ENCODE measurements at regions not wholly inside any gene's neighbourhood (a gene's known extent, or its start where the extent isn't known, plus 50 kb on each side); places are given as distances from the start of the nearest gene placed in this dataset.
A peak's percentile ranks its signal among the peaks of the same experiment; 100 is the strongest.
"Not testable (repeated sequence)": the region's sequence is repeated elsewhere in the genome, so short reads cannot be mapped to it uniquely, and the experiment has no call there.

DNA sequence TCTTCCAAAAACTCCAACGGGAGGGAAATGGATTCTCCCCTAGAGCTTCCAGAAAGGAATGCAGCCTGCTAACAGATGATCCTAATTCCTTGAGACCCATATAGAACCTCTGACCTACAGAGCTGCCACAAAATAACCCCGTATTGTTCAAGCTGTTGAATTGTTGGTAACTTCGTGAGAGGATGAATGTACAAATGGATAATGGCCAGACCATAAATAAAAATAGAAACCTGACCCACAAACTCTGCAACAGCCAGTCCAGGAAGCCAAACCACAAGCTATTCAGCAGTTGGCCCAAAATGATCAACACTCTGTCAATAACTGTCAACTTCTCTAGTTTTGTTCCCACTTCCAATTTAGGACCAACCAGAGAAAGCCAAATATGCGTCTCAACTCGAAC is 414.0 kb upstream of the ZNF717 start:
- DNase-seq (ENCODE audit: low spot score), result no peak

- DNase-seq (ENCODE audit: low spot score), result no peak
Observed at GRCh38 chr3:76203578-76203977, 418.2 kb upstream of the ZNF717 start.

GRCh38 chr3:76206346-76206745 is 421.0 kb upstream of the ZNF717 start:
- DNase-seq (ENCODE audit: low spot score), result no peak

DNA sequence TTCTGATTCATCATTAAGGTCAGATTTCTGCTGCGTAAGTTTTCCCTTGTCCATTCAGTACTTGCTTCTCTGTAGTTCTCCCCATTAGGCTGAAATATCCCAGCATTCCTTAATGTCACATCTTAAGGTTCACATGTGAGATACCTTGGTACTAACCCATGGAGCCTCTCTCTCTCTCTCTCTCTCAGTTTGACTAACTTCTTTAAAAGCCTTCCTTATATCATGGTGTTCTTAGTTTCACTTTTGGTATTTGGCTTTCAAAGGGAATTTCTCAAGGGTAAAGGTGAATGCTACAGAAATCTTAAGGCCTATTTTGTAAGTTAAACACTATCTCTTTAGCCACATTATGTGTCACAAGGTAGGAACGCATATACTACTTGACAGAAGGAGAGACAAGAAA is 427.3 kb upstream of the ZNF717 start:
- no peak for DNase-seq (ENCODE audit: low spot score)

- DNase-seq (ENCODE audit: low spot score), result no peak
Observed at GRCh38 chr3:76222201-76222600, 436.9 kb upstream of the ZNF717 start.

GRCh38 chr3:76231258-76231657 is 445.9 kb upstream of the ZNF717 start:
- DNase-seq (ENCODE audit: low spot score), result no peak

DNA sequence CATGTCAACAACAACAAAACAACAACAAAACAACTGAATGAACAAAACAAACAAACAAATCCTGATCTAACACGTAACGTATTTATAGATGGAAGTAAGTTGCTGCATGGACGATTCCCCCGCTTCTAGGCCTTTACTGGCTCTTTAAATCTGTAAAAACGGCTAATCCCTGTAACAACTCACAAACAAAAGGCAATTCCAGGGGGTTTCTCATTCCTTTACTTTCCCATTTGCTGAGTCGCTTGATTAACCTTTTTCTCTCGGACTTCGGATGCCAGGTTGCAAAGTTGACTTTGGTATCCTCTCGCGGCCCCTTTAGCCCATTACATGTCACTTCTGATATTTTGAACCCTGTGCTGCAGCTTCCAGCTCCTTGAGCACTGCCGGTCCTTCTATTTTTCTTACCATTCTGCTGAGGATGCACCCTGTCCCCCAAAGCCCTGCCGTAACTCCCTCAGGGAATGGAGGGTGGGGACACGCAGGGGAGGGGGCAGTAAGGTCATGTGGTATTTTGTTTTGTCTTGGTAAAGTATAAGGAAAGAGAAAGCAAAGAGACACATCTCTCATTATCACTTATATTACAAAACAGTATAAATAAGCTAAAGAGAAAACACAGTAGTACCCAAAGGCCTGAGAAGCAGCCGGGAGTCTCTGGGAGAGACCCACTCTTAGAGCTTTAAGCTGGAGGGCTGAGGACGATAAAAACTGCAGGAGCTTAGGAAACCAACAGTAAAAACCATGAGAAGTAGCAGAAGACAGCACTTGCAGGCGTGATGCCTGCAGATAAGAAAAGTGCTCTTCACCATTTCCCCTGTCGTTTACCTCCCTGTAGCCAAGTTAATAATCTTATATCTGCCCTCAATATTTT is 457.8 kb upstream of the ZNF717 start:
- DNase-seq (ENCODE audit: low spot score), result no peak

DNA sequence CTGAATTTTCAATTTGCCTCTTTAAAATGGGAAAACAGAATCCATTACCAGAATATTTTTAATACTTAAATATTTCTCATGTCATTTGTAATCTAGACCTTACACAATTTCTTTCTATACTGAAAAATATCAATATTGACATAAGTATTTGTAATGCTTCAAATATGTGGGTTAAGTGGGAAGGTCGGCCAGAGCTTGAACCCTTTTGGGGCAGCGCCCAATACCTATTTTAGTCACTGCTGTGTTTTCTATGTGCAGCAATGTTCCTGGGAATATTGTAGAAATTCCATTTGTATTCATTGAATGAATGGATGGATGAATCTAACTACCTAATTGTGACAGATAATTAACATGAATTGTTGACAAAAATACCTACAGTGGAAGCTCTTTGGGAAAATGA is 459.7 kb upstream of the ZNF717 start:
- no peak for DNase-seq (ENCODE audit: low spot score)

- no peak for DNase-seq (ENCODE audit: low spot score)
Observed at GRCh38 chr3:76245622-76246021, 460.3 kb upstream of the ZNF717 start.

DNA sequence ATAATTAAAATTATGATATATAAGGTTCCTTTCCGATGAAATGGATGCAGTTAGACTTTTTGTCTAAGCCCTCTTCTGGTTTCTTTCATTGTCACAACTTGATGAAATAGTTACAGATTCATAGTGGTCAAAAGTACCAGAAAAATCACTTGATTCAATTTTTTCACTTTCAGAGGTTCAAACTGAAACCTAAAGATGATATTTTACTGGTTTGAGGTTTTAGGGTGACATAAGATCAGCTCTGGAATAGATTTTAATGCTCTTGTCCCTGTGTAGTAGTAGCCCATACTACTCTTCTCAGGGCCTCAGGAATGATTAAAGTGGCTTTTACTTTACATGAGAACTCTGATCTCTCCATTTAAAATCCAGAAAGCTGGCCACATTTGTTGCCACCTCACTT is 479.1 kb upstream of the ZNF717 start:
- DNase-seq (ENCODE audit: low spot score), result no peak

DNA sequence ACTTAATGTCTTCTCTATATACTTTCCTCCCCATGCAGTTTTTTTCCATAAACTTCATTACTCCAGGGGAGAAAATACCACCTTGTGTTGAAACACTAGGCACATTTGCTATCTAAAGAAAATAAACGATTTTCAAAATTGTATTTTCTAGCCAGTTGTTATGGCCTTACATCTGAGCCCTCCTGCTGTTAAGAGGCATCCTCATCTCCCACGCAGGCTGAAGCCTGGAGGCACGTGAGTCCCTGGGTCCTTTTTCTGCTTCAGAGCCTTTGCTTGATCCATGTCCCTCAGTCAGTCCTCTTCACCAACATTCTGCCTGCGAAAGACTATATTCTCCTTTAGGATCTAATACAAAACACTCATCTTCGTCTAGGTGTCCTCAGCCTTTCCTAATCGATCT is 479.6 kb upstream of the ZNF717 start:
- DNase-seq (ENCODE audit: low spot score), result no peak

GRCh38 chr3:76266511-76266910 is 481.2 kb upstream of the ZNF717 start:
- DNase-seq (ENCODE audit: low spot score), result no peak

GRCh38 chr3:76267851-76268380 is 482.6 kb upstream of the ZNF717 start:
- DNase-seq (ENCODE audit: low spot score), result no peak

DNA sequence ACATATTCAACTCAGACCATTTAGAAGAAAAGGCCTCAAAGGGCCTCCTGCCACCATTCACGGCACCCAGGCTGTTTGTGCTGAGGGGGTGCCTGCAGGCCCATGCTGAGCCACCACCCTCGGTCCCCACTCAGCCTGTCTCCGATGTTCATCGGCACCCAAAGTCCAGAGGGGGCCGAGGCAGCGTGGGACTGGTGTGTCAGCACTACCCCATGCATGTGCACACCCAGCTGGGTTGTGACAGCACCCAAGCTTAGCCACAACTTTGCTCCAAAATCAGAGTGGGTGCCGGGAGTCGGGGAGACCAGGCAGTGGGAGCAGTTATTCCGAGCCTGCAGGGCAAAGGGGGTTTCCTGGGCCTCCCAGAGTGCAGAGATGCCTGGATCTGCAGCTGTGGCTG is 508.5 kb upstream of the ZNF717 start:
- no peak for DNase-seq (ENCODE audit: low spot score)

GRCh38 chr3:76300746-76301145 is 515.4 kb upstream of the ZNF717 start:
- DNase-seq (ENCODE audit: low spot score), result no peak

DNA sequence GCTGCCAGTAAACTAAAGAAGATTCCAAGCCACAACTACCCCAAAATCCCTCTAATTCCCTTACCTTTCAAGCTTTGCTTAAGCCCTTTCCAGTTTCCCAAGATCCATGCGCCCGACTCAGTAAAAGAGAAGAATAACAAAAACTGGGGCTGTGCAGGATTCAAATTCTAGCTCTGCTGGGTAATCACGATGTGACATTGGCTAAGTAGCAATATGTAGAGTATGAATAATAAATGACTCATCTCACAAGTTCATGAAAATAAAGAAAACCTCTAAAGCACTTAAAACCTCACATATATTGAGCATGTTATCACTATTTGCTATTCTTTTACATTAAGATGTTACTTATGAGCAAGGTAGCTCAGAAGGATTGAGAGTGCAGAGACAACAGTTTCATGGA is 522.2 kb upstream of the ZNF717 start:
- DNase-seq (ENCODE audit: low spot score), result no peak

DNA sequence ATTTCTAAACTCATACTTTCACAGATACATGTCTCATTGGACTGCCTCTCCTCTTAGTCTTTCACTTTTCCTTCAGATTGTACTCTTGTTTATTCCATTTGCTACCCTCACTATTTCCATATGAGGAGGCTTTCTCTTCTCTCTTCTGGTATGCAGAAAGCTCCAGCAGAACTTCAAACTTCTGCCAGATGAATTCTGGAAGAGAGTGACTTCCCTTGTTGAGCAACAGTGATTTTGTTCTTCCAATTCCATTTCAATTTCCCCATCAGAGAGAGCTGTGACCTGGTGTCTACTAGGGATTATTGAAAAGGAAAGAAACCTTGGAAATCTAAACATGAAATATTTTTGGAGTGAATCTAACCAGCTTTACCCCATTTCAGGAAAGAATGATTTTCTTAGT is 523.2 kb upstream of the ZNF717 start:
- peak; percentile 14 for DNase-seq (ENCODE audit: low spot score)

DNA sequence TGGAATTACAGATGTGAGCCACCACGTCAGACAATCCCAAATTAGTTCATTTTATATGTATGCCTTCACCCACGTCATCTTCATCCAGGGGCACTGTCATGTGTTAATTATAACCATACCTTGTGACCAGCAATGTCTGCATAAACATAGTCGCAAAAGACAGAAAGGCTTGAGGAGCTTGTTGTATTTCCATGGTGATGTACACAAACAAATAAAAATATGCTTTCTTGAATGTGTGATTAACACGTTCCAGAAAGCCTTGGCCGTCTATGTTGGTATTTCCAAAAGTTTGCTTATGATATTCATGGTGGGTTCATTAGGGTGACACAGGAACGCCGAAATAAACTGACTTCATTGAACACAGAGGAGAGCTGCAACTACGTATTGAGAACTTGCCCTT is 524.7 kb upstream of the ZNF717 start:
- DNase-seq (ENCODE audit: low spot score), result no peak

DNA sequence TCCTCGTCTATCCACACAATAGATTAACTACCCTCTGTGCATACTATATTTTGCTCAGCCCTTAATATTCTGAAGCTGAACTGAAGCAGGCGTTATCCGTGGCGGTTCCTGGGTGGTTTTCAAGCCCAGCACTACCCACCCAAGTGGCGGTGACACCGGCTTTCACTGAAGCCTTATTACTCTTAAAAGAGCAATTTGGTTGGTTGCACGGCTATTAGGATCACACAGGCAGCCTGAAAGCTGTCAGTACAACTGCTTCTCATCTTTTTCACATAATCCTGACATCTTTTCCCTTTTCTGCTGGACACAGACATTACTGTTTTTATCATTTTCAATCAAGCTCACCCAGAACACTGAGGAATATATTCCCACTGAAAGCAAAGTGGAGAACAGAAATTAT is 525.3 kb upstream of the ZNF717 start:
- no peak for DNase-seq (ENCODE audit: low spot score)

- DNase-seq (ENCODE audit: low spot score), result no peak
Observed at GRCh38 chr3:76311941-76312340, 526.6 kb upstream of the ZNF717 start.

GRCh38 chr3:76315906-76316305 is 530.6 kb upstream of the ZNF717 start:
- DNase-seq (ENCODE audit: low spot score), result not testable (repeated sequence)

DNA sequence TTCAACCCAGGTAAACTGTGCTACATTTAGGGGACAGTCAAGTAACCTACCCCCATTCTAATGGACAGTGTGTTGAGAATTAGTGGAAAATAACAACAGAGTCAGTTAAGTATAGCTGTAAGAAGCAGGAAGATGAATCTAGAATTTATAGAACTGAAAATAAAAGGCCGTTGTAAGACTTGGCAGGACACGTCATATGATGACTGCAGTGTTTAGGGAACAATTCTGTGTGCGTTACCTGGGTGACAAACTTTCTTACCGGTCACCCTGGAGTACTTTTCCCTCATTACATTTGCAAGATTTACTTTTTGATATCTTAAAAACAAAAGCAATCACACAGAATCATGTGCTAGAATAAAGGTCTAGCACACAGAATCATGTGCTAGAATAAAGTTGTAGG is 536.3 kb upstream of the ZNF717 start:
- no peak for DNase-seq (ENCODE audit: low spot score)

GRCh38 chr3:76324101-76324500 is 538.8 kb upstream of the ZNF717 start:
- DNase-seq (ENCODE audit: low spot score), result no peak

DNA sequence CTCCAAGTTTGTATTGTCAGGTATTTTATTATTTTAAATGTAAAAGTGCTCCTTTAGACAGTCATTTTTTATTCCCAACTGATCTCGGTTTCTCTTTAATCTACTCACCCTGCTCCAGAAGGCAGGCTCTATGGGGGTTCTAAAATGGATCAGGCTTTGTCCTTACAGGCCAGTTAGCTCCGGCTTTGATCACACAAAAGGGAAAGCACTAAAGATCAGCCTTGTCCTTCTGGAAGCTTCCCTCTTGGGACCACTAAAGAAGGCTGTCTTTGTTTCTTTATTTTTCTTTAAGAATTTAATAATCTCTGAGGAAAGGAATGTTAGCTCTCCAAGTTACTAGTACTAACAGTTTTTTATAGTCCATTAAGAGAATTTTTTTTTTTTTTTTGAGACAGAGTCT is 560.5 kb upstream of the ZNF717 start:
- no peak for DNase-seq (ENCODE audit: low spot score)
